SK-N-SH treated with all-trans-retinoic acid at 6 μM for 48 hours (cell line): ENCODE measurements at regions not wholly inside any gene's neighbourhood (a gene's known extent, or its start where the extent isn't known, plus 50 kb on each side); places are given as distances from the start of the nearest gene placed in this dataset.

Experiments used
- ATAC-seq: fragments of 200-7000 bp; cut with Tn5 transposase; 3 replicates; pipeline ENCODE4 v1.9.1; 2020; ENCODE audit warnings: mild to moderate bottlenecking, moderate library complexity
- ARNTL ChIP-seq: fragments of 450-650 bp; formaldehyde crosslinking; IDR thresholded peaks from 2 replicates; pipeline ENCODE4 v1.5.0; 2020; ENCODE audit warnings: low read depth, mild to moderate bottlenecking, moderate library complexity, borderline replicate concordance
- BACH2 ChIP-seq: fragments of 250-450 bp; sonication (Bioruptor Pico); IDR thresholded peaks from 2 replicates; pipeline ENCODE4 v1.9.0; 2021; ENCODE audit warnings: mild to moderate bottlenecking, borderline replicate concordance
- CREB5 ChIP-seq: fragments of 250-450 bp; sonication (Bioruptor Pico); IDR thresholded peaks from 2 replicates; pipeline ENCODE4 v1.5.1; 2020; ENCODE audit warnings: low read depth, mild to moderate bottlenecking, moderate library complexity
- ESRRG ChIP-seq: fragments of 250-450 bp; sonication (Bioruptor Pico); IDR thresholded peaks from 2 replicates; pipeline ENCODE4 v1.6.1; 2021; ENCODE audit warnings: mild to moderate bottlenecking
- GLIS3 ChIP-seq: fragments of 250-450 bp; sonication (Bioruptor Pico); IDR thresholded peaks from 2 replicates; pipeline ENCODE4 v1.5.0; 2020; ENCODE audit warnings: mild to moderate bottlenecking, moderate library complexity
- ISL1 ChIP-seq: fragments of 250-450 bp; sonication (Bioruptor Pico); IDR thresholded peaks from 2 replicates; pipeline ENCODE4 v2.1.2; 2022; ENCODE audit warnings: mild to moderate bottlenecking, moderate library complexity
- OSR1 ChIP-seq: fragments of 250-450 bp; sonication (Bioruptor Pico); IDR thresholded peaks from 2 replicates; pipeline ENCODE4 v1.8.0; 2022; ENCODE audit warnings: moderate library complexity, mild to moderate bottlenecking, inconsistent platforms
- POU6F1 ChIP-seq: fragments of 250-450 bp; sonication (Bioruptor Pico); IDR thresholded peaks from 2 replicates; pipeline ENCODE4 v1.8.0; 2021; ENCODE audit warnings: low read depth, mild to moderate bottlenecking, moderate library complexity, borderline replicate concordance
- PPARA ChIP-seq: fragments of 250-450 bp; sonication (Bioruptor Pico); IDR thresholded peaks from 2 replicates; pipeline ENCODE4 v1.5.0; 2020; ENCODE audit warnings: mild to moderate bottlenecking, borderline replicate concordance
- RARB ChIP-seq: fragments of 250-450 bp; sonication (Bioruptor Pico); IDR thresholded peaks from 2 replicates; pipeline ENCODE4 v1.8.0; 2021; ENCODE audit warnings: mild to moderate bottlenecking, moderate library complexity
- TCF4 ChIP-seq: fragments of 250-450 bp; sonication (Bioruptor Pico); IDR thresholded peaks from 2 replicates; pipeline ENCODE4 v1.8.0; 2021; ENCODE audit warnings: mild to moderate bottlenecking, moderate library complexity, borderline replicate concordance
- TOX ChIP-seq: fragments of 250-450 bp; sonication (Bioruptor Pico); IDR thresholded peaks from 2 replicates; pipeline ENCODE4 v1.8.0; 2021; ENCODE audit warnings: mild to moderate bottlenecking, moderate library complexity, borderline replicate concordance
- ZFP3 ChIP-seq: fragments of 250-450 bp; sonication (Bioruptor Pico); IDR thresholded peaks from 2 replicates; pipeline ENCODE4 v1.5.0; 2020; ENCODE audit warnings: mild to moderate bottlenecking, moderate library complexity
- ZFP30 ChIP-seq: fragments of 450-650 bp; formaldehyde crosslinking; IDR thresholded peaks from 2 replicates; pipeline ENCODE4 v1.5.0; 2022; ENCODE audit warnings: mild to moderate bottlenecking, moderate library complexity
- ZNF70 ChIP-seq: fragments of 450-650 bp; formaldehyde crosslinking; IDR thresholded peaks from 2 replicates; pipeline ENCODE4 v1.5.0; 2020; ENCODE audit warnings: mild to moderate bottlenecking, moderate library complexity
- ZNF8 ChIP-seq: fragments of 450-650 bp; formaldehyde crosslinking; IDR thresholded peaks from 2 replicates; pipeline ENCODE4 v1.5.0; 2020; ENCODE audit warnings: mild to moderate bottlenecking, moderate library complexity
- TF ChIP-seq, protein P1 (sequence below): fragments of 250-450 bp; sonication (Bioruptor Pico); IDR thresholded peaks from 2 replicates; pipeline ENCODE4 v1.8.0; 2020; ENCODE audit warnings: mild to moderate bottlenecking, moderate library complexity, borderline replicate concordance
- TF ChIP-seq, protein P2 (sequence below): fragments of 250-450 bp; sonication (Bioruptor Pico); IDR thresholded peaks from 2 replicates; pipeline ENCODE4 v1.5.0; 2020; ENCODE audit warnings: mild to moderate bottlenecking, moderate library complexity

DNA sequence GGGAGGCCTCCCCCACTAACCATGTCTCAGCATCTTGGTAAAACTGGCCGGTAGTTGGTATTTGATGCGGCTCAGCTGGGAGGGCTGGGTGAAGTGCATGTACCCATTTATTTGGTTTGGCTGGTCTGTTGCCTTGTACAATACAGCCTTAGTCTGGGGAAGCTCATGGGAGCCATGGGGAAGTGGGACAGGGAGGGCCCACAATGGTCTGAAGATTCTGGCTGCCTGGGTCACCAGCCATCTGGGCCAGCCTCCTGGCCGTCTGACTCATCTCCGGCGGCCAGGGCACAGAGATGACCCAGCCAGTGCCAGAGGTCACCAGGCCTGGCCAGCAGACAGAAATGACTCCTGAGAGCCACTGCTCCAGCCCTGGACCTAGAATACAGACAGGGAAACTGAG is 51.6 kb upstream of the SMAD6 start:
- no peak for TF ChIP-seq PPARA
- TF ChIP-seq, protein P1, sequence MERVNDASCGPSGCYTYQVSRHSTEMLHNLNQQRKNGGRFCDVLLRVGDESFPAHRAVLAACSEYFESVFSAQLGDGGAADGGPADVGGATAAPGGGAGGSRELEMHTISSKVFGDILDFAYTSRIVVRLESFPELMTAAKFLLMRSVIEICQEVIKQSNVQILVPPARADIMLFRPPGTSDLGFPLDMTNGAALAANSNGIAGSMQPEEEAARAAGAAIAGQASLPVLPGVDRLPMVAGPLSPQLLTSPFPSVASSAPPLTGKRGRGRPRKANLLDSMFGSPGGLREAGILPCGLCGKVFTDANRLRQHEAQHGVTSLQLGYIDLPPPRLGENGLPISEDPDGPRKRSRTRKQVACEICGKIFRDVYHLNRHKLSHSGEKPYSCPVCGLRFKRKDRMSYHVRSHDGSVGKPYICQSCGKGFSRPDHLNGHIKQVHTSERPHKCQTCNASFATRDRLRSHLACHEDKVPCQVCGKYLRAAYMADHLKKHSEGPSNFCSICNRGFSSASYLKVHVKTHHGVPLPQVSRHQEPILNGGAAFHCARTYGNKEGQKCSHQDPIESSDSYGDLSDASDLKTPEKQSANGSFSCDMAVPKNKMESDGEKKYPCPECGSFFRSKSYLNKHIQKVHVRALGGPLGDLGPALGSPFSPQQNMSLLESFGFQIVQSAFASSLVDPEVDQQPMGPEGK (CRISPR knock-in tag) = no peak
- no peak for TF ChIP-seq BACH2 (CRISPR knock-in tag)
- TF ChIP-seq ZFP3 = no peak
- TF ChIP-seq, protein P2, sequence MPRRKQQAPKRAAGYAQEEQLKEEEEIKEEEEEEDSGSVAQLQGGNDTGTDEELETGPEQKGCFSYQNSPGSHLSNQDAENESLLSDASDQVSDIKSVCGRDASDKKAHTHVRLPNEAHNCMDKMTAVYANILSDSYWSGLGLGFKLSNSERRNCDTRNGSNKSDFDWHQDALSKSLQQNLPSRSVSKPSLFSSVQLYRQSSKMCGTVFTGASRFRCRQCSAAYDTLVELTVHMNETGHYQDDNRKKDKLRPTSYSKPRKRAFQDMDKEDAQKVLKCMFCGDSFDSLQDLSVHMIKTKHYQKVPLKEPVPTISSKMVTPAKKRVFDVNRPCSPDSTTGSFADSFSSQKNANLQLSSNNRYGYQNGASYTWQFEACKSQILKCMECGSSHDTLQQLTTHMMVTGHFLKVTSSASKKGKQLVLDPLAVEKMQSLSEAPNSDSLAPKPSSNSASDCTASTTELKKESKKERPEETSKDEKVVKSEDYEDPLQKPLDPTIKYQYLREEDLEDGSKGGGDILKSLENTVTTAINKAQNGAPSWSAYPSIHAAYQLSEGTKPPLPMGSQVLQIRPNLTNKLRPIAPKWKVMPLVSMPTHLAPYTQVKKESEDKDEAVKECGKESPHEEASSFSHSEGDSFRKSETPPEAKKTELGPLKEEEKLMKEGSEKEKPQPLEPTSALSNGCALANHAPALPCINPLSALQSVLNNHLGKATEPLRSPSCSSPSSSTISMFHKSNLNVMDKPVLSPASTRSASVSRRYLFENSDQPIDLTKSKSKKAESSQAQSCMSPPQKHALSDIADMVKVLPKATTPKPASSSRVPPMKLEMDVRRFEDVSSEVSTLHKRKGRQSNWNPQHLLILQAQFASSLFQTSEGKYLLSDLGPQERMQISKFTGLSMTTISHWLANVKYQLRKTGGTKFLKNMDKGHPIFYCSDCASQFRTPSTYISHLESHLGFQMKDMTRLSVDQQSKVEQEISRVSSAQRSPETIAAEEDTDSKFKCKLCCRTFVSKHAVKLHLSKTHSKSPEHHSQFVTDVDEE (CRISPR knock-in tag) = no peak
- peak; percentile 21; the same call in 1 of the 3 replicates for ATAC-seq

DNA sequence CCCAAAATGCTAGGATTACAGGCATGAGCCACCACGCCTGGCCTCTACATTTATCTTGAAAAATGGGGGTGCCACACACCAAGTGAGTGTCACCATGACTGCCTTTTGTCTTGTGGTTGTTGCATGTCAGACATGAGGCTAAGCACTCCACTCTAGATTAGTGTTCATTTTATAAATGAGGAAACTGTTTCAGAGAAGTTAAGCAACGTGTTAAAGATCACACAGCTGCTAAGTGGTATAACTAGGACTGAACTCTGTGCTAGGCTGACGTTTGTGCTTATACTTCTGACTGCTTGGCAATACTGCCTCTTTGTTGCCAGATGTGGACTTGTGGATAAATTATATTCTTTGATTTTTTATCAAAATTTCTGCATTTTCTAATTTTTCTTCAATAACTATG is 50.8 kb upstream of the SMAD6 start:
- no peak for ATAC-seq
- no peak for TF ChIP-seq ZFP30
- TF ChIP-seq ZNF70 (CRISPR knock-in tag) = no peak
- TF ChIP-seq TCF4 (CRISPR knock-in tag) = no peak
- no peak for TF ChIP-seq BACH2 (CRISPR knock-in tag)
- no peak for TF ChIP-seq GLIS3 (CRISPR knock-in tag)
- no peak for TF ChIP-seq ISL1 (CRISPR knock-in tag)
- TF ChIP-seq RARB (CRISPR knock-in tag) = no peak
- TF ChIP-seq POU6F1 (CRISPR knock-in tag) = no peak
- no peak for TF ChIP-seq ARNTL (CRISPR knock-in tag)
- no peak for TF ChIP-seq ZNF8 (CRISPR knock-in tag)
- TF ChIP-seq PPARA = no peak
- TF ChIP-seq, protein P2 (CRISPR knock-in tag) = no peak
- no peak for TF ChIP-seq TOX (CRISPR knock-in tag)
- TF ChIP-seq OSR1 = no peak
- TF ChIP-seq ESRRG = no peak
- TF ChIP-seq, all 23 proteins: peak for 0

DNA sequence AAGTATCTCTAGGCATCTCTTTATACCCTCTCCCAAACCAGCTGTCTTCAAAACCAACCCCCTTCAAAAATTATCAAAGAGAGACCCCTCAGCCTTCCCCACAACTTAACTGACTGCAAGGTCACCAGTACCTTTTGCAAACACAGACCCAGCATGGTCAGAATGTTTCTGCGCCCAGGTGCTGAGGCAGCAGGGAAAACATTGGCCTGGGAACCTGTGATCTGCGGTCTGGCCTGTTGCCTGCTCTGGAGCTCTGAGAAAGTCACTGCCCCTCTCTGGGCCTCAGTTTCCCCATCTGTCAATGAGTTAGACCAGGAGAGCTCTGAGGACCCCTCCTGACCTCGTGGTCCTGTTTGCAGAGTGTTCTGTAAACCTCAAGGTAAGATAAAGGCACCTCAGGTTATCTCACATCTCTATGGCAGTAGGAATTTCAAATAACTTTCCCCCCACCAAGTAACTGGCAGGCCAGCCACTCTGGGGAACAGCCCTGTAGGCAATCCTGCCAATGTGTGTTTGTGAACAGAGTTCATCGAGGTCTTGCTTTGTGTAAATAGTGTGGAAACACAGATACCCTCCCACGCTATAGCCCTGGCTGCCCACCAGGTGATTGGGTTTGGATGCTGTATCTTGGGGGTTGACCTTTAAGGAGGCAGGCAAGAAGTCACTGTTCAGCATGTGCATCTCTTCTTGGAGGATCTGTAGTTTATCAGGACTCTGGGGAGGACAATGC is 50.0 kb upstream of the SMAD6 start:
- ATAC-seq = no peak
- TF ChIP-seq, protein P2 (CRISPR knock-in tag) = no peak
- TF ChIP-seq CREB5 (CRISPR knock-in tag) = no peak
- no peak for TF ChIP-seq ZNF8 (CRISPR knock-in tag)
- TF ChIP-seq, all 23 proteins: peak for 0
